PFSK-1 (cell line): ENCODE measurements at regions not wholly inside any gene's neighbourhood (a gene's known extent, or its start where the extent isn't known, plus 50 kb on each side); places are given as distances from the start of the nearest gene placed in this dataset.

Experiments used
- FOXP2 ChIP-seq: optimal IDR thresholded peaks from 2 replicates; pipeline ENCODE3; 2011; ENCODE audit warnings: borderline replicate concordance, control low read depth, inconsistent platforms; ENCODE audit not compliant: insufficient read depth; ENCODE audit errors: extremely low read length, extremely low read depth
- POLR2AphosphoS5 ChIP-seq: IDR thresholded peaks from 2 replicates; pipeline ENCODE4 v1.6.1; 2012; ENCODE audit warnings: low read depth, mild to moderate bottlenecking, control low read depth, low read length, moderate library complexity
- SIN3A ChIP-seq: IDR thresholded peaks from 2 replicates; pipeline ENCODE4 v1.6.1; 2012; ENCODE audit warnings: mild to moderate bottlenecking, low read length, moderate library complexity, borderline replicate concordance; ENCODE audit not compliant: insufficient read depth
- TAF1 ChIP-seq: IDR thresholded peaks from 2 replicates; pipeline ENCODE4 v1.6.1; 2012; ENCODE audit warnings: low read length, control low read depth, borderline replicate concordance; ENCODE audit not compliant: insufficient read depth
- TF ChIP-seq, protein P1 (sequence below), 2 experiments: IDR thresholded peaks; 2 replicates each; pipeline versions ENCODE4 v1.6.1 to v1.8.0; 2011 to 2012; ENCODE audit warnings: low read depth in 2 of 2, low read length in 2 of 2, control low read depth in 1 of 2, inconsistent platforms in 1 of 2, mild to moderate bottlenecking in 1 of 2, moderate library complexity in 1 of 2; ENCODE audit not compliant: insufficient read depth in 1 of 2

- TF ChIP-seq FOXP2 (no peak), POLR2AphosphoS5 (no peak), SIN3A (no peak), TAF1 (no peak)
- TF ChIP-seq, protein P1, sequence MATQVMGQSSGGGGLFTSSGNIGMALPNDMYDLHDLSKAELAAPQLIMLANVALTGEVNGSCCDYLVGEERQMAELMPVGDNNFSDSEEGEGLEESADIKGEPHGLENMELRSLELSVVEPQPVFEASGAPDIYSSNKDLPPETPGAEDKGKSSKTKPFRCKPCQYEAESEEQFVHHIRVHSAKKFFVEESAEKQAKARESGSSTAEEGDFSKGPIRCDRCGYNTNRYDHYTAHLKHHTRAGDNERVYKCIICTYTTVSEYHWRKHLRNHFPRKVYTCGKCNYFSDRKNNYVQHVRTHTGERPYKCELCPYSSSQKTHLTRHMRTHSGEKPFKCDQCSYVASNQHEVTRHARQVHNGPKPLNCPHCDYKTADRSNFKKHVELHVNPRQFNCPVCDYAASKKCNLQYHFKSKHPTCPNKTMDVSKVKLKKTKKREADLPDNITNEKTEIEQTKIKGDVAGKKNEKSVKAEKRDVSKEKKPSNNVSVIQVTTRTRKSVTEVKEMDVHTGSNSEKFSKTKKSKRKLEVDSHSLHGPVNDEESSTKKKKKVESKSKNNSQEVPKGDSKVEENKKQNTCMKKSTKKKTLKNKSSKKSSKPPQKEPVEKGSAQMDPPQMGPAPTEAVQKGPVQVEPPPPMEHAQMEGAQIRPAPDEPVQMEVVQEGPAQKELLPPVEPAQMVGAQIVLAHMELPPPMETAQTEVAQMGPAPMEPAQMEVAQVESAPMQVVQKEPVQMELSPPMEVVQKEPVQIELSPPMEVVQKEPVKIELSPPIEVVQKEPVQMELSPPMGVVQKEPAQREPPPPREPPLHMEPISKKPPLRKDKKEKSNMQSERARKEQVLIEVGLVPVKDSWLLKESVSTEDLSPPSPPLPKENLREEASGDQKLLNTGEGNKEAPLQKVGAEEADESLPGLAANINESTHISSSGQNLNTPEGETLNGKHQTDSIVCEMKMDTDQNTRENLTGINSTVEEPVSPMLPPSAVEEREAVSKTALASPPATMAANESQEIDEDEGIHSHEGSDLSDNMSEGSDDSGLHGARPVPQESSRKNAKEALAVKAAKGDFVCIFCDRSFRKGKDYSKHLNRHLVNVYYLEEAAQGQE (IDR thresholded peaks at IDR 0.05; ENCODE audit: insufficient read depth in 1 of 2, low read depth in 2 of 2, low read length in 2 of 2) = no peak
Observed at GRCh38 chr9:28136113-28136512, 562.8 kb upstream of the C9orf72 start.

GRCh38 chr9:28155067-28155466 lies 581.8 kb upstream of the C9orf72 start:
- TF ChIP-seq FOXP2 = no peak
- no peak for TF ChIP-seq SIN3A

GRCh38 chr9:28155671-28156070 lies 582.4 kb upstream of the C9orf72 start:
- TF ChIP-seq TAF1 = no peak

DNA sequence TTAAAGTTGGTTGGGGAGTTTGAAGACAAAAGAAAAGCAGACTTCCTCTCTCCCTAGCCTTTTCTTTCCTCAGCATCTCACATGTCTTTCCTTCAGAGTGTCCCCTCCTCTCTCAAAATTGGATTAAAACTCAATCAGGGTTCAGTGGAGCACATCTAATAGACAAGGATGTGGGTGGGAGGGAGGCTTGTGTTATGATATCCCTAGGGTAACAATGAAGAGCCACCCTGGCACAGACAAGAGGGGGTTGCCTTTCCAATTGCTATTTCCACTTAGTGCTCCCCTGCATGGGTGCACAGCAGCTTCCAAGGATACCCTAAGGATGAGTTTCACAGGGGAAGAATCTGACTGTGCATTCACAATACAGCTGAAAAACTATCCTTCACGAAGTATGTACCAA lies 585.2 kb upstream of the C9orf72 start:
- TF ChIP-seq SIN3A (no peak), FOXP2 (no peak), POLR2AphosphoS5 (no peak)
- TF ChIP-seq, protein P1 (IDR thresholded peaks at IDR 0.05; ENCODE audit: insufficient read depth in 1 of 2, low read depth in 2 of 2, low read length in 2 of 2) = no peak

DNA sequence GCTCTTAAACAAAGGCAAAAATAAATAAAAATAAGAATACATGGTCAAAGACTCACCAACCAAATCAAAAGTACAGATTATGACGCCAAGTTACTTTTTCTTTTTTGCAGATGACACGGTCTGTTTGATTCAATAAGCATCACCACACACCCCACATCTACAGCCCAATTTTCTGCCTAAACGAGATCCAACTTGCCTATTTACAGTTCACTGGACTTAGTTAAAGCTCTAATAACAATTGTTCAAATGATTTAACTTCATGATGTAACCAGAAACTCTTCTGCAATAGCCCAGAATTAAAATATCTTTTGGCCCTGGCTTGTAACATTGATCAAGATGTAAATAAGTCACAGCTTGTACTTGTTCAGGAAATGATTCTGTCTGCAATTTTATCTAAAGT lies 590.3 kb upstream of the C9orf72 start:
- TF ChIP-seq SIN3A (no peak), FOXP2 (no peak), POLR2AphosphoS5 (no peak)
- TF ChIP-seq, protein P1 (IDR thresholded peaks at IDR 0.05; ENCODE audit: insufficient read depth in 1 of 2, low read depth in 2 of 2, low read length in 2 of 2) = no peak

GRCh38 chr9:28166179-28166578 lies 592.9 kb upstream of the C9orf72 start:
- no peak for TF ChIP-seq FOXP2
- TF ChIP-seq POLR2AphosphoS5 = no peak
- TF ChIP-seq TAF1 = no peak
- TF ChIP-seq, protein P1 (IDR thresholded peaks at IDR 0.05; ENCODE audit: insufficient read depth in 1 of 2, low read depth in 2 of 2, low read length in 2 of 2) = no peak
